ENCODE measurements at regions not wholly inside any gene's neighbourhood (a gene's known extent, or its start where the extent isn't known, plus 50 kb on each side); places are given as distances from the start of the nearest gene placed in this dataset.

- Histone ChIP-seq H3K27me3 (ENCODE audit: insufficient read depth, poor library complexity, severe bottlenecking) (no peaks in the 10 kb centered on the region), H3K4me3 (replicated peaks; ENCODE audit: insufficient read depth, low read length) (no peak overlapping the region), H3K27ac (replicated peaks) (no peak overlapping the region)
- TF ChIP-seq, protein P1, sequence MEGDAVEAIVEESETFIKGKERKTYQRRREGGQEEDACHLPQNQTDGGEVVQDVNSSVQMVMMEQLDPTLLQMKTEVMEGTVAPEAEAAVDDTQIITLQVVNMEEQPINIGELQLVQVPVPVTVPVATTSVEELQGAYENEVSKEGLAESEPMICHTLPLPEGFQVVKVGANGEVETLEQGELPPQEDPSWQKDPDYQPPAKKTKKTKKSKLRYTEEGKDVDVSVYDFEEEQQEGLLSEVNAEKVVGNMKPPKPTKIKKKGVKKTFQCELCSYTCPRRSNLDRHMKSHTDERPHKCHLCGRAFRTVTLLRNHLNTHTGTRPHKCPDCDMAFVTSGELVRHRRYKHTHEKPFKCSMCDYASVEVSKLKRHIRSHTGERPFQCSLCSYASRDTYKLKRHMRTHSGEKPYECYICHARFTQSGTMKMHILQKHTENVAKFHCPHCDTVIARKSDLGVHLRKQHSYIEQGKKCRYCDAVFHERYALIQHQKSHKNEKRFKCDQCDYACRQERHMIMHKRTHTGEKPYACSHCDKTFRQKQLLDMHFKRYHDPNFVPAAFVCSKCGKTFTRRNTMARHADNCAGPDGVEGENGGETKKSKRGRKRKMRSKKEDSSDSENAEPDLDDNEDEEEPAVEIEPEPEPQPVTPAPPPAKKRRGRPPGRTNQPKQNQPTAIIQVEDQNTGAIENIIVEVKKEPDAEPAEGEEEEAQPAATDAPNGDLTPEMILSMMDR (IDR thresholded peaks at IDR 0.05; ENCODE audit: insufficient read depth, low read length): no peak
- no peak for TF ChIP-seq GABPA (IDR thresholded peaks at IDR 0.05; ENCODE audit: low read depth)
- TF ChIP-seq SPI1 (IDR thresholded peaks at IDR 0.05; ENCODE audit: borderline replicate concordance, low read depth): no peak
- no peak for TF ChIP-seq POLR2AphosphoS5 (IDR thresholded peaks at IDR 0.05; ENCODE audit: low read depth)
- no peak for TF ChIP-seq REST (IDR thresholded peaks at IDR 0.05; ENCODE audit: insufficient replicate concordance, low read depth)
- no peak for DNase-seq (ENCODE audit: low read depth in 1 of 2, low spot score in 1 of 2)
Measured at GRCh38 chr3:110646496-110646895, 425.1 kb upstream of the NECTIN3 start.

- DNase-seq (ENCODE audit: low read depth in 1 of 2, low spot score in 1 of 2): no peak
- TF ChIP-seq POLR2AphosphoS5 (IDR thresholded peaks at IDR 0.05; ENCODE audit: low read depth) (no peak), SPI1 (IDR thresholded peaks at IDR 0.05; ENCODE audit: borderline replicate concordance, low read depth) (no peak), GABPA (IDR thresholded peaks at IDR 0.05; ENCODE audit: low read depth) (no peak), REST (IDR thresholded peaks at IDR 0.05; ENCODE audit: insufficient replicate concordance, low read depth) (no peak)
- TF ChIP-seq, protein P1 (IDR thresholded peaks at IDR 0.05; ENCODE audit: insufficient read depth, low read length): no peak
- no peak overlapping the region for H3K4me3 ChIP-seq (replicated peaks; ENCODE audit: insufficient read depth, low read length)
- no peaks in the 10 kb centered on the region for H3K27me3 ChIP-seq (ENCODE audit: insufficient read depth, poor library complexity, severe bottlenecking)
- H3K27ac ChIP-seq (replicated peaks): no peak overlapping the region
Measured at GRCh38 chr3:110647586-110647985, 424.0 kb upstream of the NECTIN3 start.

DNA sequence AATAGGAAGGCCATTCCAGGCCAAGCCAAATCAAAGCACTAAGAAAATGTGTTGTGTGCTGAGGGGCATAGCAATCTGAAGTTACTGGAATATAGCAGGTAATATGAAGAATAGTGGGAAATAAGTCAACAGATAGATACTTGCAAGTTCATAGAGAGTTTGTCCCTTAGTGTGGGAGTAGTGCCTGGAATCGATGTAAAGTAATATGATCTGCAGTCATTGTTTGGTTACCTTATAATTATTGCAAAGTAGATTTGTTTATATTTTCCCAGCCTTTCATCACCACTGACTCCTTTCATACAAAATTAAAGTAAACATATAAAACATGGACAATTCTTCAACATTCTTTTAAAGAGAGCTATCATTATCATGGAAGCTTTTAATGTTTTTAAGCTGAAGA is 420.9 kb upstream of the NECTIN3 start:
- no peak overlapping the region for H3K4me3 ChIP-seq (replicated peaks; ENCODE audit: insufficient read depth, low read length)
- no peak overlapping the region for H3K27ac ChIP-seq (replicated peaks)
- no peak for DNase-seq (ENCODE audit: low read depth in 1 of 2, low spot score in 1 of 2)

More for the DNA sequence above, 420.9 kb upstream of the NECTIN3 start:
- TF ChIP-seq POLR2AphosphoS5 (IDR thresholded peaks at IDR 0.05; ENCODE audit: low read depth) (no peak), REST (IDR thresholded peaks at IDR 0.05; ENCODE audit: insufficient replicate concordance, low read depth) (no peak), SPI1 (IDR thresholded peaks at IDR 0.05; ENCODE audit: borderline replicate concordance, low read depth) (no peak), GABPA (IDR thresholded peaks at IDR 0.05; ENCODE audit: low read depth) (no peak)
- TF ChIP-seq, protein P1 (IDR thresholded peaks at IDR 0.05; ENCODE audit: insufficient read depth, low read length): no peak
- no peaks in the 10 kb centered on the region for H3K27me3 ChIP-seq (ENCODE audit: insufficient read depth, poor library complexity, severe bottlenecking)
